Mesothelial cell of epicardium (in vitro differentiated cells): ENCODE measurements at regions not wholly inside any gene's neighbourhood (a gene's known extent, or its start where the extent isn't known, plus 50 kb on each side); places are given as distances from the start of the nearest gene placed in this dataset.
"Not testable (repeated sequence)": the region's sequence is repeated elsewhere in the genome, so short reads cannot be mapped to it uniquely, and the experiment has no call there.

Experiments used
- DNase-seq, 2 experiments: peaks; one replicate each; pipeline ENCODE4 v3.0.0; 2021; ENCODE audit warnings: low spot score in 2 of 2; ENCODE audit not compliant: unreplicated experiment in 2 of 2
- H3K27ac Mint-ChIP-seq: 2 replicates; pipeline ENCODE4 v1.8.0; 2021; ENCODE audit warnings: mixed read lengths
- H3K27me3 Mint-ChIP-seq: 2 replicates; pipeline ENCODE4 v1.8.0; 2021; ENCODE audit warnings: low read depth, mixed read lengths
- H3K36me3 Mint-ChIP-seq: 2 replicates; pipeline ENCODE4 v1.8.0; 2021; ENCODE audit warnings: mixed read lengths
- H3K4me1 Mint-ChIP-seq: 2 replicates; pipeline ENCODE4 v1.8.0; 2021; ENCODE audit warnings: mixed read lengths
- H3K4me3 Mint-ChIP-seq: 2 replicates; pipeline ENCODE4 v1.8.0; 2021; ENCODE audit warnings: mild to moderate bottlenecking, moderate library complexity, mixed read lengths
- H3K9me3 Mint-ChIP-seq: 2 replicates; pipeline ENCODE4 v1.8.0; 2021; ENCODE audit warnings: mixed read lengths
- CTCF ChIP-seq: fragments of 200-600 bp; sonication (generic); IDR thresholded peaks from one replicate; pipeline ENCODE4 v1.5.0; 2021; ENCODE audit warnings: antibody characterized with exemption; ENCODE audit not compliant: unreplicated experiment

DNA sequence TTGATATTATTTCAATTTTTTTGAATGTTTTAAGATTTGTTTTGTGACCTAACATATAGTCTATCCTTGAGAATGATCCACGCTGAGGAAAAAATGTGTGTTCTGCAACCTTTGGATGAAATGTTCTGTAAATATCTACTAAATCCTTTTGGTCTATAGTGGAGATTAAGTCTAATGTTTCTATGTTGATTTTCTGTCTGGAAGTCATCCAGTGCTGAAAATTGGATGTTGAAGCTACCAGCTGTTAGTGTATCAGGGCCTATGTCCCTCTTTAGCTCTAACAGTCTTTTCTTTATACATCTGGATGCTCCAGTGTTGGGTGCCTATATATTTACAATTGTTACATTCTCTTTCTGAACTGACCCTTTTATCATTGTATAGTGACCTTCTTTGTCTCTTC lies 422.3 kb downstream of the TMEM232 start:
- H3K27me3 Mint-ChIP-seq = no peaks in the 10 kb centered on the region
- no peak overlapping the region for H3K27ac Mint-ChIP-seq
- no peak for TF ChIP-seq CTCF
- peaks cover 63% of the 10 kb centered on the region for H3K9me3 Mint-ChIP-seq
- H3K4me3 Mint-ChIP-seq = no peak overlapping the region
- peaks cover 6% of the 10 kb centered on the region for H3K36me3 Mint-ChIP-seq
- DNase-seq = no peak
- no peaks in the 10 kb centered on the region for H3K4me1 Mint-ChIP-seq

DNA sequence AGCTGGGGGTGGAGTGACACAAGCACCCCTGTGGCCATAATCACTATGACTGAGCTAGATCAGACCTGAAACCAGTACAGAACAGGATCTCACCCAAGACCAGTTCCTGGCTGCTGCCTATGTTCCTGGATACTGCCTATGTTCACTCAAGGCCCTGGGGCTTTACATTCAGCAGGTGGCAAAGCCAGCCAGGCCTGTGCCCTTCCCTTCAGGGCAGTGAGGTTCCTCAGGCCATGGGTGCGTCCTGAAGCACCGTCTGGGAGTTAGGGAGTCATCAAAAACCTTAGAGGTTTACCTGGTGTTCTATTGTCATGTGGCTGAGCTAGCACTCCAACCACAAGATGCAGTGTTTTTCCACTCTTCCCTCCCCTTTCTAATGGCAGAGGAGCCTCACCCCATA lies 419.8 kb downstream of the TMEM232 start:
- no peak for DNase-seq
- H3K27me3 Mint-ChIP-seq = no peaks in the 10 kb centered on the region
- no peak overlapping the region for H3K4me3 Mint-ChIP-seq
- peaks cover 4% of the 10 kb centered on the region for H3K36me3 Mint-ChIP-seq
- no peak overlapping the region for H3K27ac Mint-ChIP-seq
- peaks cover 56% of the 10 kb centered on the region for H3K9me3 Mint-ChIP-seq
- no peak for TF ChIP-seq CTCF
- no peaks in the 10 kb centered on the region for H3K4me1 Mint-ChIP-seq

- Mint-ChIP-seq H3K4me3 (no peak overlapping the region), H3K27ac (no peak overlapping the region), H3K36me3 (no peaks in the 10 kb centered on the region), H3K27me3 (no peaks in the 10 kb centered on the region), H3K4me1 (no peaks in the 10 kb centered on the region), H3K9me3 (peaks cover 56% of the 10 kb centered on the region)
- no peak for DNase-seq
- TF ChIP-seq CTCF = no peak
Measured at GRCh38 chr5:110309222-110309621, 417.2 kb downstream of the TMEM232 start.

DNA sequence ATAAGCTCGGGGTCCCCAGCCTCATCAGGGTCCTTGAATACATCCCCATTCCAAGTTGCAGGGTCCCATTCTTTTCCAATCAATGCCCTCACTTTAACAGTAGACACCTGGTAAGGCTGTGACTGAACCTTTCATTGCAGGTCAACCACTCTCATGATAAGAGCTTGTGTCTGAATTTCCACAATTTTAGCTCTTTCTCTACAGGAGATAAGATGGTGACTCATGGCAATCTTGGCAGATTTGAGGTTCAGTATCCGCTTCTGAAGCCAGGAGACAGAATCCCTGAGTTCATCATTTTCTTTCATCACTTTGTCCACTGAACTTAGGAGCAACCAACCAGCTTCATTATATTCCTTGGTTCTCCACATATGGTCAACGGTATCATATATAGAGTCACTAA lies 409.9 kb downstream of the TMEM232 start:
- not testable (repeated sequence) for H3K4me3 Mint-ChIP-seq, H3K4me1 Mint-ChIP-seq, DNase-seq, H3K27me3 Mint-ChIP-seq, H3K36me3 Mint-ChIP-seq, H3K27ac Mint-ChIP-seq
- peaks cover 21% of the 10 kb centered on the region for H3K9me3 Mint-ChIP-seq

DNA sequence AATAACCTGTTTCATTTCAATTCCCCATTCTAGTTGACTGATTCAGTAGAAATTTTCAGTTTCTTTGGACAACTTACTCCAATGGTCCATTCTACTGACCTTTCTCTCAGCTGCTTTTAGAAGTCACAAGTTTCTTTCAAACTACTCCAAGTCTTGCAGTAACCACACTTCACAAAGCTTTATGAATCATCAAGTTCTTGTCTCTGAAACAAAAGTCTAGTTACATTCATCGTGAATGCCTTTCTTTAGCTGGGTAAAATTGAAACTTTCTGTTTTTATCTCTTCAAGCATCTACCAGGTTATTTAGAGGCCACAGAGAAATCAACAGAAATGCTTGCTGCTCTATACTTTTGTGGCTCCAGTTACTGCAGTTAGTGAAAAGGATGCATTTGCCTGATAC lies 405.4 kb downstream of the TMEM232 start:
- no peak for DNase-seq
- no peak overlapping the region for H3K4me3 Mint-ChIP-seq
- no peaks in the 10 kb centered on the region for H3K9me3 Mint-ChIP-seq
- H3K27me3 Mint-ChIP-seq = no peaks in the 10 kb centered on the region
- H3K27ac Mint-ChIP-seq = no peak overlapping the region
- no peaks in the 10 kb centered on the region for H3K4me1 Mint-ChIP-seq
- TF ChIP-seq CTCF = no peak
- no peaks in the 10 kb centered on the region for H3K36me3 Mint-ChIP-seq

DNA sequence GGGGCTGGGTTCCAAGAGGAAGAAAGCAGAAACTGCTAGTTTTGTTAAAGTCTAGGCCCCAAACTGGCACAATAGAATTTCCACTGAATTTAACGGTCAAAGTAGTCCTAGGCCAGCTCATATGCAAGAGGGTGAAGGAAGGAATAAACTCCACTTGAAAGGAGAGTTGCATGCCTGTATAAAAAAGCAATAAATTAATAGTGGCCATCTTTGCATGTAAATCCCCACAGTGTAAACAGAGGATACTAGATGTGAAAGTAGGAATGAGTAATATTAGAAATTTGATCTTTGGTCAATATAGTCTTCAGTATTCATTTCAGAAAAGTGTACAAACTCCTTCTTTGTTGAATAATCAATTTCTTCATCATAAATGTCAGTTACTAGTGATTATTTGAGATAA lies 403.1 kb downstream of the TMEM232 start:
- no peak for TF ChIP-seq CTCF
- H3K27me3 Mint-ChIP-seq = no peaks in the 10 kb centered on the region
- peaks cover under 1% of the 10 kb centered on the region for H3K9me3 Mint-ChIP-seq
- H3K4me3 Mint-ChIP-seq = no peak overlapping the region
- DNase-seq = no peak
- H3K4me1 Mint-ChIP-seq = no peaks in the 10 kb centered on the region
- H3K27ac Mint-ChIP-seq = no peak overlapping the region
- H3K36me3 Mint-ChIP-seq = no peaks in the 10 kb centered on the region
